ENCODE measurements at regions not wholly inside any gene's neighbourhood (a gene's known extent, or its start where the extent isn't known, plus 50 kb on each side); places are given as distances from the start of the nearest gene placed in this dataset.

DNA sequence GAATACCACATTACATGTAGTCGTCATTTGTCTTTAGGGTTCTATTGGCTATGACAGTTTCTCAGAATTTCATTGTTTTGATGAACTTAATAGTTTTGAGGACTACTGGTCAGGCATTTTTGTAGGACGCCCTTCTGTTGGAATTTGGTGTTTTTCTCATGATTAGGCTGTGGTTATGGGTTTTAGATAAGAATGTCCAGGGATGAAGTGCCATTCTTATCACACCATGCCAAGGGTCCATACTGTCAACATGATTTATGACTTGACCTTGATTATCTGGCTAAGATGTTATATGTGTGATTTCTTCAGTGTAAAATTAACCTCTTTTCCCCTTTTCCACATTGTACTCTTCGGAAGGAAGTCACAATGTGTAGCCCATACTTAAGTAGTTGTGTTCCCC lies 135.3 kb downstream of the DIPK2A start:
- intact Hi-C loops (cut with micrococcal nuclease; ENCODE audit: unreplicated experiment): no loop called here
- Histone ChIP-seq H3K9me3 (ENCODE audit: low read depth, low read length, poor library complexity, severe bottlenecking) (no peaks in the 10 kb centered on the region), H3K27ac (ENCODE audit: low read depth, low read length, poor library complexity, severe bottlenecking) (no peak overlapping the region), H3K4me3 (ENCODE audit: low read depth, low read length, poor library complexity, severe bottlenecking) (no peak overlapping the region), H3K4me1 (ENCODE audit: insufficient read depth, low read length, poor library complexity, severe bottlenecking) (no peaks in the 10 kb centered on the region), H3K36me3 (ENCODE audit: insufficient read depth, low read length, poor library complexity, severe bottlenecking) (no peaks in the 10 kb centered on the region), H3K27me3 (replicated peaks; ENCODE audit: insufficient read depth, low read depth, low read length, poor library complexity) (no peaks in the 10 kb centered on the region)
- POLR2A ChIA-PET (ENCODE audit: low non-redundant PET): no interaction called here
- no peak for DNase-seq (ENCODE audit: low spot score)
- CTCF ChIA-PET: no interaction called here
- BruUV-seq (replicated peaks): no TSS peak
- TF ChIP-seq EZH2 (IDR thresholded peaks at IDR 0.05; ENCODE audit: borderline replicate concordance, low read depth, low read length, poor library complexity, severe bottlenecking): no peak
- TF ChIP-seq, protein P1, sequence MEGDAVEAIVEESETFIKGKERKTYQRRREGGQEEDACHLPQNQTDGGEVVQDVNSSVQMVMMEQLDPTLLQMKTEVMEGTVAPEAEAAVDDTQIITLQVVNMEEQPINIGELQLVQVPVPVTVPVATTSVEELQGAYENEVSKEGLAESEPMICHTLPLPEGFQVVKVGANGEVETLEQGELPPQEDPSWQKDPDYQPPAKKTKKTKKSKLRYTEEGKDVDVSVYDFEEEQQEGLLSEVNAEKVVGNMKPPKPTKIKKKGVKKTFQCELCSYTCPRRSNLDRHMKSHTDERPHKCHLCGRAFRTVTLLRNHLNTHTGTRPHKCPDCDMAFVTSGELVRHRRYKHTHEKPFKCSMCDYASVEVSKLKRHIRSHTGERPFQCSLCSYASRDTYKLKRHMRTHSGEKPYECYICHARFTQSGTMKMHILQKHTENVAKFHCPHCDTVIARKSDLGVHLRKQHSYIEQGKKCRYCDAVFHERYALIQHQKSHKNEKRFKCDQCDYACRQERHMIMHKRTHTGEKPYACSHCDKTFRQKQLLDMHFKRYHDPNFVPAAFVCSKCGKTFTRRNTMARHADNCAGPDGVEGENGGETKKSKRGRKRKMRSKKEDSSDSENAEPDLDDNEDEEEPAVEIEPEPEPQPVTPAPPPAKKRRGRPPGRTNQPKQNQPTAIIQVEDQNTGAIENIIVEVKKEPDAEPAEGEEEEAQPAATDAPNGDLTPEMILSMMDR (conservative IDR thresholded peaks at IDR 0.05; ENCODE audit: low read depth, low read length): no peak

DNA sequence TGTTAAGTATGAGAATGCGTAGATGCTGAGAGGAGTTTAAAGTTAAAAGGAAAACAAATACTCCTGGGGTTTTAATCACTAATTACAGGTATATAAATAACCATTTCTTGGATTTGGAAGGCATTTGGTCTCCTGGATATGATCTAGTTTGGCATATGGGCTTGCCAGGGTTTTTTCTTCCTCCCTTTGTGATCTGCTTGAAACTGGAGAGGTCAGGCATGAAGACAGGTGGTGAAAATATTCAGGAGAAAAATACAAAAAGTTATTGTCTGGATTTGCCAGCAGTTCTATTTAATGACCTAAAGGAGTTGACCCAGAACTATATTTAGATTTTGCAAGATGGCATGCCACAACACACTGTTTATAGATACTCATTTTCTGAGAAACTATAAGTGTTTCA lies 136.3 kb downstream of the DIPK2A start:
- POLR2A ChIA-PET (ENCODE audit: low non-redundant PET): no interaction called here
- no peak overlapping the region for H3K4me3 ChIP-seq (ENCODE audit: low read depth, low read length, poor library complexity, severe bottlenecking)
- intact Hi-C loops (cut with micrococcal nuclease; ENCODE audit: unreplicated experiment): no loop called here
- no peaks in the 10 kb centered on the region for H3K27me3 ChIP-seq (replicated peaks; ENCODE audit: insufficient read depth, low read depth, low read length, poor library complexity)
- H3K27ac ChIP-seq (ENCODE audit: low read depth, low read length, poor library complexity, severe bottlenecking): no peak overlapping the region
- H3K36me3 ChIP-seq (ENCODE audit: insufficient read depth, low read length, poor library complexity, severe bottlenecking): no peaks in the 10 kb centered on the region
- H3K4me1 ChIP-seq (ENCODE audit: insufficient read depth, low read length, poor library complexity, severe bottlenecking): no peaks in the 10 kb centered on the region
- no TSS peak for BruUV-seq (replicated peaks)
- no peak for DNase-seq (ENCODE audit: low spot score)
- TF ChIP-seq, protein P1 (conservative IDR thresholded peaks at IDR 0.05; ENCODE audit: low read depth, low read length): no peak
- no peak for TF ChIP-seq EZH2 (IDR thresholded peaks at IDR 0.05; ENCODE audit: borderline replicate concordance, low read depth, low read length, poor library complexity, severe bottlenecking)
- CTCF ChIA-PET: no interaction called here
- no peaks in the 10 kb centered on the region for H3K9me3 ChIP-seq (ENCODE audit: low read depth, low read length, poor library complexity, severe bottlenecking)

DNA sequence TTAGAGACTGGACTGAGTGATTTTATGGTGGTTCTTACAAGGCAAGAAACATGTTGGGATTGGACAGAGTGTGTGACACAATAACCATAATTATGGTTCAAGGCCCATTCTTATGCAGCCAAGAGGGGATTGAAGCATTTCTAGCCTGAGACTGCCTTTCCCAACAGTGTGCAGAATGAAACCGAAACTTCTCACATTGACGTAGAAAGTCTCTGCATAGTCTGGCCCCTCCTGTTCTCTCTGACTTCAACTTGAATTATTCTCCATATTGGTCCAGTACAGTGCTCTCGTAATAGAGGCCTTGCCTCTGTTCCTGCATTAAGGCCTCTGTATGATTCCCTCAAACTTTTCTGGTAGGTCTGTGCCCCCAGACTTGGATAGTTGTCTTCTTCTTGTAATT lies 138.3 kb downstream of the DIPK2A start:
- CTCF ChIA-PET: no interaction called here
- POLR2A ChIA-PET (ENCODE audit: low non-redundant PET): no interaction called here
- no TSS peak for BruUV-seq (replicated peaks)

More for the DNA sequence above, 138.3 kb downstream of the DIPK2A start:
- Histone ChIP-seq H3K4me1 (ENCODE audit: insufficient read depth, low read length, poor library complexity, severe bottlenecking) (no peaks in the 10 kb centered on the region), H3K4me3 (ENCODE audit: low read depth, low read length, poor library complexity, severe bottlenecking) (no peak overlapping the region), H3K27me3 (replicated peaks; ENCODE audit: insufficient read depth, low read depth, low read length, poor library complexity) (no peaks in the 10 kb centered on the region), H3K9me3 (ENCODE audit: low read depth, low read length, poor library complexity, severe bottlenecking) (no peaks in the 10 kb centered on the region), H3K36me3 (ENCODE audit: insufficient read depth, low read length, poor library complexity, severe bottlenecking) (no peaks in the 10 kb centered on the region), H3K27ac (ENCODE audit: low read depth, low read length, poor library complexity, severe bottlenecking) (no peak overlapping the region)
- intact Hi-C loops (cut with micrococcal nuclease; ENCODE audit: unreplicated experiment): no loop called here
- DNase-seq (ENCODE audit: low spot score): no peak
- no peak for TF ChIP-seq EZH2 (IDR thresholded peaks at IDR 0.05; ENCODE audit: borderline replicate concordance, low read depth, low read length, poor library complexity, severe bottlenecking)
- TF ChIP-seq, protein P1 (conservative IDR thresholded peaks at IDR 0.05; ENCODE audit: low read depth, low read length): no peak

All from A673 (cell line).